SU-DHL-6 (cell line): ENCODE measurements at regions not wholly inside any gene's neighbourhood (a gene's known extent, or its start where the extent isn't known, plus 50 kb on each side); places are given as distances from the start of the nearest gene placed in this dataset.
"Not testable (repeated sequence)": the region's sequence is repeated elsewhere in the genome, so short reads cannot be mapped to it uniquely, and the experiment has no call there.

Experiments
- H2AFZ ChIP-seq: fragments of 200-600 bp; sonication (generic); 2 replicates; pipeline ENCODE4 v1.6.1; 2014; ENCODE audit warnings: low read depth, mild to moderate bottlenecking, moderate library complexity, mixed read lengths, antibody characterized with exemption, low read length; ENCODE audit not compliant: severe bottlenecking
- H3F3A ChIP-seq: fragments of 200-600 bp; shearing (Covaris generic); 2 replicates; pipeline ENCODE4 v1.6.0; 2016; ENCODE audit warnings: antibody characterized with exemption, mild to moderate bottlenecking; ENCODE audit not compliant: insufficient read depth
- H3K27ac ChIP-seq: fragments of 200-600 bp; sonication (generic); 2 replicates; pipeline ENCODE4 v1.5.1; 2016; ENCODE audit warnings: low read depth, mild to moderate bottlenecking, low read length, moderate library complexity, mixed read lengths
- H3K27me3 ChIP-seq: fragments of 200-600 bp; sonication (generic), shearing (Covaris generic); 2 replicates; pipeline ENCODE4 v1.6.0; 2014; ENCODE audit warnings: mild to moderate bottlenecking, low read length
- H3K36me3 ChIP-seq: fragments of 200-600 bp; sonication (generic); 2 replicates; pipeline ENCODE4 v1.6.1; 2014; ENCODE audit warnings: mild to moderate bottlenecking, low read length, mixed read lengths
- H3K4me2 ChIP-seq: fragments of 300-600, 200-600 bp; shearing (Covaris generic), sonication (generic); 2 replicates; pipeline ENCODE4 v1.6.0; 2014; ENCODE audit warnings: low read length, low read depth, mild to moderate bottlenecking; ENCODE audit not compliant: poor library complexity, severe bottlenecking
- H3K4me3 ChIP-seq: fragments of 200-600 bp; sonication (generic); 2 replicates; pipeline ENCODE4 v1.5.1; 2014; ENCODE audit warnings: antibody characterized with exemption, low read length, mild to moderate bottlenecking, mixed read lengths; ENCODE audit not compliant: insufficient read depth, poor library complexity, severe bottlenecking
- H3K79me2 ChIP-seq: fragments of 200-600 bp; sonication (generic); 2 replicates; pipeline ENCODE4 v1.6.1; 2014; ENCODE audit warnings: mild to moderate bottlenecking, low read length, moderate library complexity; ENCODE audit not compliant: insufficient read depth
- H3K9ac ChIP-seq: fragments of 200-600 bp; sonication (generic); 2 replicates; pipeline ENCODE4 v1.7.0; 2014; ENCODE audit warnings: mild to moderate bottlenecking, low read length
- H3K9me2 ChIP-seq: fragments of 200-600 bp; sonication (generic); replicated peaks from 2 replicates; pipeline ENCODE4 v1.6.1; 2014; ENCODE audit warnings: low read length; ENCODE audit not compliant: insufficient read depth
- H3K9me3 ChIP-seq: fragments of 200-600 bp; sonication (generic); 2 replicates; pipeline ENCODE4 v1.6.1; 2014; ENCODE audit warnings: low read length, mixed read lengths; ENCODE audit not compliant: insufficient read depth
- H4K20me1 ChIP-seq: fragments of 200-600 bp; sonication (generic); 2 replicates; pipeline ENCODE4 v1.6.1; 2014; ENCODE audit warnings: low read depth, mild to moderate bottlenecking, antibody characterized with exemption, low read length, moderate library complexity, mixed read lengths
- CTCF ChIP-seq: fragments of 200-600 bp; sonication (generic); IDR thresholded peaks from one replicate; pipeline ENCODE4 v1.5.1; 2017; ENCODE audit warnings: antibody characterized with exemption, mild to moderate bottlenecking, low read length, moderate library complexity; ENCODE audit not compliant: insufficient read depth, poor library complexity, severe bottlenecking
- EZH2phosphoT487 ChIP-seq: fragments of 200-600 bp; sonication (generic), shearing (Covaris generic); conservative IDR thresholded peaks from 2 replicates; pipeline ENCODE4 v1.6.1; 2018; ENCODE audit warnings: mild to moderate bottlenecking, antibody characterized with exemption, low read length, moderate library complexity, mixed read lengths

- H3K27me3 ChIP-seq, result no peaks in the 10 kb centered on the region
- no peak overlapping the region for H3K27ac ChIP-seq
- H2AFZ ChIP-seq, result no peak overlapping the region
- H4K20me1 ChIP-seq, result no peaks in the 10 kb centered on the region
- no peaks in the 10 kb centered on the region for H3K9me3 ChIP-seq
- H3K4me3 ChIP-seq, result no peak overlapping the region
- H3K36me3 ChIP-seq, result no peaks in the 10 kb centered on the region
- no peaks in the 10 kb centered on the region for H3K79me2 ChIP-seq
- H3F3A ChIP-seq, result no peaks in the 10 kb centered on the region
- TF ChIP-seq CTCF, result no peak
- TF ChIP-seq EZH2phosphoT487, result no peak
- no peak overlapping the region for H3K4me2 ChIP-seq
- H3K9me2 ChIP-seq, result no peaks in the 10 kb centered on the region
- no peak overlapping the region for H3K9ac ChIP-seq
These were observed 877.8 kb upstream of the ATXN7L3B start for GRCh38 chr12:73659802-73660201.

GRCh38 chr12:73665193-73665592, 872.4 kb upstream of the ATXN7L3B start:
- H3K36me3 ChIP-seq, result no peaks in the 10 kb centered on the region
- TF ChIP-seq CTCF (no peak), EZH2phosphoT487 (no peak)
- H3K27me3 ChIP-seq, result no peaks in the 10 kb centered on the region
- H3K79me2 ChIP-seq, result no peaks in the 10 kb centered on the region
- no peak overlapping the region for H2AFZ ChIP-seq
- no peak overlapping the region for H3K4me2 ChIP-seq
- no peaks in the 10 kb centered on the region for H3K9me3 ChIP-seq
- H3K27ac ChIP-seq, result no peak overlapping the region
- no peak overlapping the region for H3K9ac ChIP-seq
- H3K9me2 ChIP-seq, result no peaks in the 10 kb centered on the region
- no peak overlapping the region for H3K4me3 ChIP-seq
- no peaks in the 10 kb centered on the region for H3F3A ChIP-seq
- H4K20me1 ChIP-seq, result no peaks in the 10 kb centered on the region

GRCh38 chr12:73671550-73671949, 866.1 kb upstream of the ATXN7L3B start:
- not testable (repeated sequence) for H3K4me2 ChIP-seq, H3K9ac ChIP-seq, H2AFZ ChIP-seq, H3K79me2 ChIP-seq, H3K27me3 ChIP-seq, H3K9me2 ChIP-seq, H3K27ac ChIP-seq, H3K36me3 ChIP-seq, H3F3A ChIP-seq, H4K20me1 ChIP-seq, H3K4me3 ChIP-seq, H3K9me3 ChIP-seq

- no peaks in the 10 kb centered on the region for H4K20me1 ChIP-seq
- H3K27me3 ChIP-seq, result no peaks in the 10 kb centered on the region
- no peak overlapping the region for H3K27ac ChIP-seq
- H3K36me3 ChIP-seq, result no peaks in the 10 kb centered on the region
- H3K9ac ChIP-seq, result no peak overlapping the region
- H2AFZ ChIP-seq, result no peak overlapping the region
- no peak overlapping the region for H3K4me3 ChIP-seq
- TF ChIP-seq CTCF (no peak), EZH2phosphoT487 (no peak)
- no peaks in the 10 kb centered on the region for H3K9me2 ChIP-seq
- no peaks in the 10 kb centered on the region for H3K9me3 ChIP-seq
- no peaks in the 10 kb centered on the region for H3F3A ChIP-seq
- H3K4me2 ChIP-seq, result no peak overlapping the region
- H3K79me2 ChIP-seq, result no peaks in the 10 kb centered on the region
These were observed 859.9 kb upstream of the ATXN7L3B start for GRCh38 chr12:73677520-73678291.
